SK-N-SH (cell line): ENCODE measurements at regions not wholly inside any gene's neighbourhood (a gene's known extent, or its start where the extent isn't known, plus 50 kb on each side); places are given as distances from the start of the nearest gene placed in this dataset.

Experiments
- CTCF ChIA-PET: fragments of 300-600, 350-600 bp; formaldehyde crosslinking; extraction: SDS; loops from one replicate; lab custom pipeline; 2021; lab: Yijun Ruan, JAX
- POLR2A ChIA-PET: fragments of 350-600 bp; sonication (Branson Sonifier 250); formaldehyde crosslinking; extraction: SDS; loops from one replicate; lab custom pipeline; 2020; ENCODE audit warnings: antibody characterized with exemption, inconsistent platforms; lab: Yijun Ruan, JAX
- DNase-seq: peaks from one replicate; pipeline ENCODE4 v3.0.0; 2012
- H2AFZ ChIP-seq: fragments of 200-600 bp; sonication (generic); 2 replicates; pipeline ENCODE4 v1.8.1; 2016; ENCODE audit warnings: antibody characterized with exemption, mild to moderate bottlenecking, low read depth
- H3F3A ChIP-seq: fragments of 200-600 bp; sonication (generic); replicated peaks from 2 replicates; pipeline ENCODE3; 2016; ENCODE audit warnings: antibody characterized with exemption, mild to moderate bottlenecking; ENCODE audit not compliant: insufficient read depth
- H3K27ac ChIP-seq, 2 experiments: fragments of 200-500 bp in 1 of 2; fragments of 200-600 bp in 1 of 2; sonication (Bioruptor generic) in 1 of 2; sonication (generic), shearing (Covaris generic) in 1 of 2; 2 replicates each; pipeline versions ENCODE4 v1.5.1 to v1.6.1; 2014 to 2016; ENCODE audit warnings: low read depth in 2 of 2, inconsistent platforms in 1 of 2, low read length in 1 of 2, mild to moderate bottlenecking in 1 of 2, mixed read lengths in 1 of 2
- H3K27me3 ChIP-seq: fragments of 200-600 bp; sonication (generic), shearing (Covaris generic); 2 replicates; pipeline ENCODE4 v1.6.1; 2016; ENCODE audit warnings: mixed run types; ENCODE audit not compliant: insufficient read depth
- H3K36me3 ChIP-seq, 2 experiments: fragments of 200-500 bp in 1 of 2; fragments of 200-600 bp in 1 of 2; sonication (Bioruptor generic) in 1 of 2; sonication (generic) in 1 of 2; replicated peaks in 1 of 2; 2 replicates each; pipeline versions ENCODE3 to v1.5.1; 2014 to 2016; ENCODE audit warnings: low read length in 1 of 2, mild to moderate bottlenecking in 1 of 2; ENCODE audit not compliant: insufficient read depth in 2 of 2, control insufficient read depth in 1 of 2
- H3K4me1 ChIP-seq, 2 experiments: fragments of 200-500 bp in 1 of 2; fragments of 200-600 bp in 1 of 2; sonication (Bioruptor generic) in 1 of 2; sonication (generic), shearing (Covaris generic) in 1 of 2; 2 replicates each; pipeline versions ENCODE4 v1.5.1 to v1.6.1; 2014 to 2016; ENCODE audit warnings: low read depth in 1 of 2, low read length in 1 of 2, mixed run types in 1 of 2; ENCODE audit not compliant: insufficient read depth in 2 of 2, control insufficient read depth in 1 of 2
- H3K4me2 ChIP-seq: fragments of 200-600 bp; sonication (generic), shearing (Covaris generic); 2 replicates; pipeline ENCODE4 v1.6.1; 2017; ENCODE audit warnings: mixed run types
- H3K4me3 ChIP-seq, 2 experiments: fragments of 200-500 bp in 1 of 2; fragments of 200-600 bp in 1 of 2; sonication (Bioruptor generic) in 1 of 2; sonication (generic), shearing (Covaris generic) in 1 of 2; 2 replicates each; pipeline versions ENCODE4 v1.5.1 to v1.8.1; 2014 to 2016; ENCODE audit warnings: low read depth in 2 of 2, inconsistent platforms in 1 of 2, low read length in 1 of 2, mild to moderate bottlenecking in 1 of 2, mixed read lengths in 1 of 2, moderate library complexity in 1 of 2
- H3K79me2 ChIP-seq: fragments of 200-600 bp; sonication (generic); 2 replicates; pipeline ENCODE4 v1.8.1; 2017; ENCODE audit warnings: mild to moderate bottlenecking; ENCODE audit not compliant: insufficient read depth
- H3K9ac ChIP-seq: fragments of 200-600 bp; sonication (generic); 2 replicates; pipeline ENCODE4 v1.6.1; 2017; ENCODE audit warnings: mixed run types
- H3K9me2 ChIP-seq: fragments of 200-600 bp; sonication (generic); 2 replicates; pipeline ENCODE4 v1.6.1; 2017; ENCODE audit warnings: mixed run types
- H3K9me3 ChIP-seq: fragments of 200-600 bp; sonication (generic); 2 replicates; pipeline ENCODE4 v1.6.1; 2017; ENCODE audit warnings: mixed run types, mild to moderate bottlenecking, moderate library complexity
- H4K20me1 ChIP-seq: fragments of 200-600 bp; sonication (generic); 2 replicates; pipeline ENCODE4 v1.6.1; 2017; ENCODE audit warnings: mild to moderate bottlenecking, mixed run types; ENCODE audit not compliant: insufficient read depth
- FOSL2 ChIP-seq: IDR thresholded peaks from 2 replicates; pipeline ENCODE4 v1.4.0; 2012; ENCODE audit warnings: low read depth, mild to moderate bottlenecking, moderate library complexity, borderline replicate concordance
- GABPA ChIP-seq: IDR thresholded peaks from 2 replicates; pipeline ENCODE4 v1.4.0; 2012; ENCODE audit warnings: low read depth, mild to moderate bottlenecking
- GATA2 ChIP-seq: sonication (generic); formaldehyde crosslinking; IDR thresholded peaks from 2 replicates; pipeline ENCODE4 v1.5.0; 2020; ENCODE audit warnings: mild to moderate bottlenecking, missing genetic modification reagents
- MEF2A ChIP-seq: IDR thresholded peaks from 2 replicates; pipeline ENCODE4 v1.4.0; 2012; ENCODE audit warnings: low read depth, borderline replicate concordance
- NFIC ChIP-seq: IDR thresholded peaks from 2 replicates; pipeline ENCODE4 v1.4.0; 2012; ENCODE audit warnings: borderline replicate concordance
- POLR2AphosphoS5 ChIP-seq: IDR thresholded peaks from 2 replicates; pipeline ENCODE4 v1.6.1; 2012; ENCODE audit warnings: low read depth, low read length
- RAD21 ChIP-seq: IDR thresholded peaks from 2 replicates; pipeline ENCODE4 v1.6.1; 2012; ENCODE audit warnings: mild to moderate bottlenecking, low read length
- RCOR1 ChIP-seq: fragments of 150-350 bp; IDR thresholded peaks from 2 replicates; pipeline ENCODE4 v1.6.1; 2017; ENCODE audit warnings: antibody characterized with exemption, low read length
- RXRA ChIP-seq: IDR thresholded peaks from 2 replicates; pipeline ENCODE4 v1.4.0; 2012; ENCODE audit warnings: low read depth, mild to moderate bottlenecking, borderline replicate concordance
- SMC3 ChIP-seq: IDR thresholded peaks from 2 replicates; pipeline ENCODE4 v1.6.1; 2012; ENCODE audit warnings: low read depth, low read length, improper control_type of control experiment
- TAF1 ChIP-seq: IDR thresholded peaks from 2 replicates; pipeline ENCODE4 v1.6.1; 2012; ENCODE audit warnings: low read depth, mild to moderate bottlenecking, low read length, moderate library complexity, borderline replicate concordance
- TEAD4 ChIP-seq: IDR thresholded peaks from 2 replicates; pipeline ENCODE4 v1.4.0; 2012; ENCODE audit warnings: mild to moderate bottlenecking, borderline replicate concordance; ENCODE audit not compliant: insufficient read depth
- WGBS: methylation state at CpG from one replicate; pipeline ENCODE4 v1.1.6; 2017; ENCODE audit warnings: low lambda C conversion rate; 5-methylcytosine and 5-hydroxymethylcytosine counted together
- TF ChIP-seq, protein P1 (sequence below): IDR thresholded peaks from 2 replicates; pipeline ENCODE4; 2012
- TF ChIP-seq, protein P2 (sequence below): IDR thresholded peaks from 2 replicates; pipeline ENCODE4 v1.4.0; 2012; ENCODE audit warnings: low read depth, borderline replicate concordance
- TF ChIP-seq, protein P3 (sequence below): IDR thresholded peaks from 2 replicates; pipeline ENCODE4 v1.6.1; 2012; ENCODE audit warnings: mild to moderate bottlenecking, low read depth, low read length, moderate library complexity

DNA sequence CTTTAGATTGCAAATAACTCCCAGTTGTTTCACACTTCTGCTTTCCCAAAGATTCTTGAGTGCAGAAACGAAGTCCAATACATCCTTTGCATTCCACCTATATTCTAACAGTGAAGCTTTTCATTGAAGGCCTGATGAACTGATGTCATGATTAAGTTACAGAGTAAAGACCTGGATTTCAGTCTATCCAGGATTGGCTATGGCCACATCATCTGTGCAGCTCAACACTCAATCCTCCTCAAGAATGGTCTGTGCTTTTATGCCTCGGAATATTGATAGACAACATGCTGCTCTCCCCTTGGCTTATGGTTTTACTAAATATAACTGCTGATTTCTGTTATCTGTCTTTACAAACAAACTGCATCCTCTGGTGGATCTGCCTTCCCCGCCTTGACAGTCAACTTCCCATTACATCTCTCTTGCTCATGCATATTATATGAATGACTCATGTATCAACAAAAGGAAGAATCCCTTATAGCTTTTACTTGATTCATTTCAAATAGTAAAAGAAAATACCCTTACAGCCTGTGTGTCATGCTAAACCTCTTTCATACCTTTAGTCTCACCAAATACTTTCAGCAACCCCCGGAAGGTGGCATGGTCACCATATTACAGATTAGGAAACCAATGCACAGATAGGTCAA lies 59.5 kb downstream of the SCN11A start (continued):
- TF ChIP-seq MEF2A = peak; percentile 82
- TF ChIP-seq FOSL2 = peak; percentile 86
- TF ChIP-seq RCOR1 = no peak
- TF ChIP-seq, protein P1, sequence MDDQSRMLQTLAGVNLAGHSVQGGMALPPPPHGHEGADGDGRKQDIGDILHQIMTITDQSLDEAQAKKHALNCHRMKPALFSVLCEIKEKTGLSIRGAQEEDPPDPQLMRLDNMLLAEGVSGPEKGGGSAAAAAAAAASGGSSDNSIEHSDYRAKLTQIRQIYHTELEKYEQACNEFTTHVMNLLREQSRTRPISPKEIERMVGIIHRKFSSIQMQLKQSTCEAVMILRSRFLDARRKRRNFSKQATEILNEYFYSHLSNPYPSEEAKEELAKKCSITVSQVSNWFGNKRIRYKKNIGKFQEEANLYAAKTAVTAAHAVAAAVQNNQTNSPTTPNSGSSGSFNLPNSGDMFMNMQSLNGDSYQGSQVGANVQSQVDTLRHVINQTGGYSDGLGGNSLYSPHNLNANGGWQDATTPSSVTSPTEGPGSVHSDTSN = peak; percentile 65
- no peak for TF ChIP-seq SMC3
- no peak for TF ChIP-seq RAD21
- TF ChIP-seq TEAD4 = peak; percentile 59; the same call in 1 of the 2 replicates
- TF ChIP-seq POLR2AphosphoS5 = no peak
- no peak for TF ChIP-seq GABPA
- TF ChIP-seq TAF1 = no peak
- TF ChIP-seq GATA2 (CRISPR knock-in tag) = no peak
- TF ChIP-seq, protein P2, sequence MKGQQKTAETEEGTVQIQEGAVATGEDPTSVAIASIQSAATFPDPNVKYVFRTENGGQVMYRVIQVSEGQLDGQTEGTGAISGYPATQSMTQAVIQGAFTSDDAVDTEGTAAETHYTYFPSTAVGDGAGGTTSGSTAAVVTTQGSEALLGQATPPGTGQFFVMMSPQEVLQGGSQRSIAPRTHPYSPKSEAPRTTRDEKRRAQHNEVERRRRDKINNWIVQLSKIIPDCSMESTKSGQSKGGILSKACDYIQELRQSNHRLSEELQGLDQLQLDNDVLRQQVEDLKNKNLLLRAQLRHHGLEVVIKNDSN = no peak
- peak; percentile 50; the same call in 1 of the 2 replicates for TF ChIP-seq RXRA
- TF ChIP-seq, protein P3, sequence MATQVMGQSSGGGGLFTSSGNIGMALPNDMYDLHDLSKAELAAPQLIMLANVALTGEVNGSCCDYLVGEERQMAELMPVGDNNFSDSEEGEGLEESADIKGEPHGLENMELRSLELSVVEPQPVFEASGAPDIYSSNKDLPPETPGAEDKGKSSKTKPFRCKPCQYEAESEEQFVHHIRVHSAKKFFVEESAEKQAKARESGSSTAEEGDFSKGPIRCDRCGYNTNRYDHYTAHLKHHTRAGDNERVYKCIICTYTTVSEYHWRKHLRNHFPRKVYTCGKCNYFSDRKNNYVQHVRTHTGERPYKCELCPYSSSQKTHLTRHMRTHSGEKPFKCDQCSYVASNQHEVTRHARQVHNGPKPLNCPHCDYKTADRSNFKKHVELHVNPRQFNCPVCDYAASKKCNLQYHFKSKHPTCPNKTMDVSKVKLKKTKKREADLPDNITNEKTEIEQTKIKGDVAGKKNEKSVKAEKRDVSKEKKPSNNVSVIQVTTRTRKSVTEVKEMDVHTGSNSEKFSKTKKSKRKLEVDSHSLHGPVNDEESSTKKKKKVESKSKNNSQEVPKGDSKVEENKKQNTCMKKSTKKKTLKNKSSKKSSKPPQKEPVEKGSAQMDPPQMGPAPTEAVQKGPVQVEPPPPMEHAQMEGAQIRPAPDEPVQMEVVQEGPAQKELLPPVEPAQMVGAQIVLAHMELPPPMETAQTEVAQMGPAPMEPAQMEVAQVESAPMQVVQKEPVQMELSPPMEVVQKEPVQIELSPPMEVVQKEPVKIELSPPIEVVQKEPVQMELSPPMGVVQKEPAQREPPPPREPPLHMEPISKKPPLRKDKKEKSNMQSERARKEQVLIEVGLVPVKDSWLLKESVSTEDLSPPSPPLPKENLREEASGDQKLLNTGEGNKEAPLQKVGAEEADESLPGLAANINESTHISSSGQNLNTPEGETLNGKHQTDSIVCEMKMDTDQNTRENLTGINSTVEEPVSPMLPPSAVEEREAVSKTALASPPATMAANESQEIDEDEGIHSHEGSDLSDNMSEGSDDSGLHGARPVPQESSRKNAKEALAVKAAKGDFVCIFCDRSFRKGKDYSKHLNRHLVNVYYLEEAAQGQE = no peak
- TF ChIP-seq NFIC = peak; percentile 61; the same call in 1 of the 2 replicates

DNA sequence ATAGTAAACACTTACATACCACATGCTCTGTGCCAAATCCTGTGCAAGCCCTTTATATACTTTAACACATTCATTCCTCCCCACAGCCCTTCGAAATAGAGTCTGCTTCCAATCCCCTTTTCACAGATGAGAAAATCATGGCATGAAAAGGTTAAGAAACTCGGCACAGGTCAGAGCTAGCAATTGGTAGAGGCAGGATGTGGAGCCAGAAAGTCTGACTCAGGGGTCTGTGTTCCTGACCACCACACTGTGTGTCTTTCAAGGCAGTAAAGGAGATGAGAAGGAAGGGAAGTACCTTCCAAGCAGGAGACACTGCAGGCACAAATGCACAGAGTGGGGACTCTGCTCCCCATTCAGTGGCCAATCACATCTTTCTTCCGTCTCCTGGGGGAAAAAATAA lies 61.1 kb downstream of the SCN11A start:
- DNase-seq = no peak
- no peaks in the 10 kb centered on the region for H3K36me3 ChIP-seq
- H3K79me2 ChIP-seq = no peaks in the 10 kb centered on the region
- 0 out of 2 replicates have a peak overlapping the region, but pooled peaks have one; percentile 5 for H2AFZ ChIP-seq
- no peaks in the 10 kb centered on the region for H3K27me3 ChIP-seq
- ChIA-PET POLR2A (no interaction called here), CTCF (interaction anchor here (1.5 to 3.4 kb wide), 2 partner anchors 9 to 13 kb away, joined by 4 to 18 read pairs; no protein-coding TSS in a partner anchor)
- no peaks in the 10 kb centered on the region for H3K9me2 ChIP-seq
- peaks cover 5% of the 10 kb centered on the region for H3F3A ChIP-seq
- 67% methylated on average over 3 of the region's 3 CpGs for WGBS
- H3K4me3 ChIP-seq = no peak overlapping the region
- TF ChIP-seq GABPA (no peak), RXRA (no peak), SMC3 (no peak)
- TF ChIP-seq, protein P1 = no peak
- H3K4me1 ChIP-seq = peaks cover 0 to 12% of the 10 kb centered on the region in 2 experiments; a peak in 2 of 4 replicates
- H3K9me3 ChIP-seq = no peaks in the 10 kb centered on the region
- H3K9ac ChIP-seq = no peak overlapping the region
- no peaks in the 10 kb centered on the region for H4K20me1 ChIP-seq
- H3K27ac ChIP-seq = no peak overlapping the region
- H3K4me2 ChIP-seq = no peak overlapping the region
